Muscle layer of duodenum (tissue), 2 donors: ENCODE measurements at regions not wholly inside any gene's neighbourhood (a gene's known extent, or its start where the extent isn't known, plus 50 kb on each side); places are given as distances from the start of the nearest gene placed in this dataset.
"Not testable (repeated sequence)": the region's sequence is repeated elsewhere in the genome, so short reads cannot be mapped to it uniquely, and the experiment has no call there.

Source experiments
- H3K27ac ChIP-seq: one replicate; pipeline ENCODE4 v1.7.0; 2013; ENCODE audit warnings: mild to moderate bottlenecking, low read length
- H3K27me3 ChIP-seq: one replicate; pipeline ENCODE4 v1.7.0; 2013; ENCODE audit warnings: low read depth, mild to moderate bottlenecking, control low read depth, low read length
- H3K36me3 ChIP-seq, 2 donors: one replicate each; pipeline ENCODE4 v1.7.0; 2013; ENCODE audit warnings: low read length in 2 of 2, control low read depth in 1 of 2, mild to moderate bottlenecking in 1 of 2; ENCODE audit not compliant: insufficient read depth in 2 of 2, control insufficient read depth in 1 of 2
- H3K4me1 ChIP-seq, 2 donors: one replicate each; pipeline ENCODE4 v1.7.0; 2013; ENCODE audit warnings: low read length in 2 of 2, mild to moderate bottlenecking in 2 of 2, control low read depth in 1 of 2, moderate library complexity in 1 of 2; ENCODE audit not compliant: insufficient read depth in 2 of 2, control insufficient read depth in 1 of 2
- H3K4me3 ChIP-seq, 2 donors: one replicate each; pipeline ENCODE4 v1.7.0; 2013; ENCODE audit warnings: low read length in 2 of 2, low read depth in 1 of 2, mild to moderate bottlenecking in 1 of 2
- H3K9me3 ChIP-seq, 2 donors: one replicate each; pipeline ENCODE4 v1.7.0; 2013; ENCODE audit warnings: low read length in 2 of 2, control low read depth in 1 of 2, mild to moderate bottlenecking in 1 of 2; ENCODE audit not compliant: control insufficient read depth in 1 of 2
- donor health status: healthy.

DNA sequence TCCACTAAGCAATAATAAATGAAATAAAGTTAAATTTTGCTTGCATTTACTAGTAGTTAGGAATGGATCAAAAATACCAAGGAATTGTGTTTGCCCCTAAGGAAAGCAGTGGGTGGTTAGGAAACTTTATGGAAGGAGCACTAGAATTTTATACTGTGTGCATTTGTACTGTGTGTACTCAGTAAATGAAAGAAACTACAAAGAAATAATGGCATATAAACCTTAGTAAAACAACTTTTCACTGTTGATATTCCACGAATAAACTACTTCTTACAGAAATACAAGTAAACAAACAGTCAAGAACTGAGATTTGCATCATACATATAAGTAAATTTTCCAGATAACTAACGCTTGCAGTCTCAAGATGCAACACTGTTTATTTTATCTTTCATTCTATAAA lies 103.7 kb upstream of the PARP8 start:
- H3K4me1 ChIP-seq, result no peaks in the 10 kb centered on the region
- H3K4me3 ChIP-seq, result no peak overlapping the region
- H3K27ac ChIP-seq, result no peak overlapping the region
- H3K27me3 ChIP-seq, result no peaks in the 10 kb centered on the region
- H3K36me3 ChIP-seq, result no peaks in the 10 kb centered on the region
- H3K9me3 ChIP-seq, result no peaks in the 10 kb centered on the region

GRCh38 chr5:50564079-50564478 lies 102.4 kb upstream of the PARP8 start:
- no peak overlapping the region for H3K27ac ChIP-seq
- no peak overlapping the region for H3K4me3 ChIP-seq
- no peaks in the 10 kb centered on the region for H3K4me1 ChIP-seq
- H3K36me3 ChIP-seq, result no peaks in the 10 kb centered on the region
- no peaks in the 10 kb centered on the region for H3K9me3 ChIP-seq
- H3K27me3 ChIP-seq, result no peaks in the 10 kb centered on the region

DNA sequence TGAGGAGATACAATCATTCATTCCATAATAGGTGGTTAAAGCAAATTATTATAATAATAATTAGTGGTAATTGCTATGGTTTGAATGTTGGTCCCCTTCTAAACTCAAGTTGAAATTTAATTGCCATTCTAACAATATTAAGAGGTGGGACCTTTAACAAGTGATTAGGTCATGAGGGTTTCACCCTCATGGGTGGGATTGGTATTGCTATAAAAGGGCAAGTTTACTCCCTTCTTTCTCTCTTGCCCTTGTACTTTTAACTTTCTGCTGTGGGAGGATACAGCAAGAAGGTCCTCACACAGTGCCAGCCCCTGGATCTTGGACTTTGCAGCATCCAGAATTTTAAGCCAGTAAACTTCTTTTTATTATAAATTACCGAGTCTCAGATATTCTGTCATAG lies 101.9 kb upstream of the PARP8 start:
- no peak overlapping the region for H3K4me3 ChIP-seq
- no peaks in the 10 kb centered on the region for H3K4me1 ChIP-seq
- H3K9me3 ChIP-seq, result no peaks in the 10 kb centered on the region
- H3K27me3 ChIP-seq, result no peaks in the 10 kb centered on the region
- no peak overlapping the region for H3K27ac ChIP-seq
- no peaks in the 10 kb centered on the region for H3K36me3 ChIP-seq

- Histone ChIP-seq H3K27ac (no peak overlapping the region), H3K9me3 (peaks cover 0 to 3% of the 10 kb centered on the region in 2 donors), H3K36me3 (no peaks in the 10 kb centered on the region), H3K4me1 (no peaks in the 10 kb centered on the region), H3K4me3 (no peak overlapping the region), H3K27me3 (no peaks in the 10 kb centered on the region)
These were observed 92.3 kb upstream of the PARP8 start for GRCh38 chr5:50574121-50574520.

GRCh38 chr5:50575740-50576139 lies 90.7 kb upstream of the PARP8 start:
- Histone ChIP-seq H3K27ac (no peak overlapping the region), H3K27me3 (no peaks in the 10 kb centered on the region), H3K36me3 (no peaks in the 10 kb centered on the region)

DNA sequence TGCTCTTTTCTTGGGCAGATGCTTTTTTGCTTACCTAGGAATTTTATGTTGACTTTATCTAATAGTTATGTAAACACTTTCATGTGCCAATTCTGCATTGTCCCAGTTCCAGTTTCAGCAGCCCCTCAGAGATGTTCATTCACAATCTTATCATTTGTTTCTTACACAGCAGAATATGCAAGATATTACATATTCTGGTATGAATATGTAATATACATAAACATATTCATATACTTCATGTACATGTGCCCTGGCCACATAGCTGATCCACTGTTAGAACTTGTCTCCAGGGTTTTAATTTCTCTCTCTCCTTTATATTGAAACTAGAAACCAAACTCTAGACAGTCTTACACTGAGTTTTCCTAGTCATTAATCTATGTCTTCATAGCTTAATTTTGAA lies 90.2 kb upstream of the PARP8 start:
- Histone ChIP-seq H3K4me1 (no peaks in the 10 kb centered on the region), H3K9me3 (no peaks in the 10 kb centered on the region), H3K4me3 (no peak overlapping the region), H3K36me3 (no peaks in the 10 kb centered on the region), H3K27ac (no peak overlapping the region), H3K27me3 (no peaks in the 10 kb centered on the region)

More at GRCh38 chr5:50575740-50576139, 90.7 kb upstream of the PARP8 start:
- Histone ChIP-seq H3K4me3 (no peak overlapping the region), H3K9me3 (peaks cover 0 to under 1% of the 10 kb centered on the region in 2 donors), H3K4me1 (no peaks in the 10 kb centered on the region)

DNA sequence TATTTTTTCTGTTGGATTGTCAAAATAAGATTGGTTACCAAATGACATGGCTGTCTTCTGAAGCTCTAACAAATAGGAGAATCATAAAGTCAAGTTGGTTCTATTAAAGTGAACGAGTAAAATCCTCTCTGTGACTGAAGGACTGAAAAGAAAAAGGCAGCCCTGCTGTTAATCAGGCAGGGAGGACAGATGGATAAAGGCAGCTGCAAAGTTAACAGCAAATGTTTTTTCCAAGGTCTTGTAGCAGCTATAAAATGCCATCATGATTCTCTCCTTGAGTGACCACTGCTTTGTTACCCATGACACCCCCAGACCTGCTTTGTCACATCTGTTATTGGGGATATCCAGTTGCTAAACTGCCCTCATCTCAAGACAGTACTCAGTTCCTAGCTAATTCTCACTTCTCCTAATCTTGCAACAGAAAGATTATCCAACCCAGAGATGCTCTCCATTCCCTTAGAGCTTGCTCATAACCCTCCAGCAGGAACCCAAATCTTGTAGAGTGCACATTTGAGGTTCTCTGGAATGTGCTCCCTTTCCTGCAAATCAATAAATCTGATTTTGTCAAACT lies 89.7 kb upstream of the PARP8 start:
- Histone ChIP-seq H3K4me3 (no peak overlapping the region), H3K9me3 (no peaks in the 10 kb centered on the region), H3K27me3 (no peaks in the 10 kb centered on the region), H3K36me3 (no peaks in the 10 kb centered on the region), H3K27ac (no peak overlapping the region), H3K4me1 (no peaks in the 10 kb centered on the region)

GRCh38 chr5:50580506-50580905 lies 85.9 kb upstream of the PARP8 start:
- Histone ChIP-seq H3K4me1 (no peaks in the 10 kb centered on the region), H3K9me3 (no peaks in the 10 kb centered on the region), H3K27me3 (no peaks in the 10 kb centered on the region), H3K27ac (no peak overlapping the region), H3K4me3 (no peak overlapping the region), H3K36me3 (no peaks in the 10 kb centered on the region)

DNA sequence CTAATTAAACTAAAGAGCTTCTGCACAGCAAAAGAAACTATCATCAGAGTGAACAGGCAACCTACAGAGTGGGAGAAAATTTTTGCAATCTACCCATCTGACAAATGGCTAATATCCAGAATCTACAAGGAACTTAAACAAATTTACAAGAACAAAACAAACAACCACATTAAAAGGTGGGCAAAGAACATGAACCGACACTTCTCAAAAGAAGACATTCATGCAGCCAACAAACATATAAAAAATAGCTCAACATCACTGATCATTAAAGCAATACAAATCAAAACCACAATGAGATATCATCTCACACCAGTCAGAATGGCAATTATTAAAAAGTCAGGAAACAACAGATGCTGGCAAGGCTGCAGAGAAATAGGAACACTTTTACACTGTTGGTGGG lies 84.6 kb upstream of the PARP8 start:
- H3K9me3 ChIP-seq, H3K4me3 ChIP-seq, H3K27ac ChIP-seq, H3K36me3 ChIP-seq, H3K4me1 ChIP-seq, H3K27me3 ChIP-seq: not testable (repeated sequence)

DNA sequence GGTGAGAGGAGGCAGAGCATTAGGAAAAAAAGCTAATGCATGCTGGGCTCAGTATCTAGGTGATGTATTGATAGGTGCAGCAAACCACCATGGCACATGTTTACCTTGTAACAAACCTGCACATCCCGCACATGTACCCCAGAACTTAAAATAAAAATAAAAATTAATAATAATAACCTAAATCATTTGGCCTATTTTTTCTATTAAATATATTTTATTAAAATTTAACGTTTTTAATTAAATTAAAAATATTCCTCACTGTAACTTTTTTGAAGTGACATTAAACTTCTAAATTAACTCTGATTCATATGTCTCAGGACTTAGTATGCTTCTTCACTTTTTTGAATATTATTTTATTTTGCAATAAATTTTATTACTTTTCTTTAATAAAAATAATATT lies 83.7 kb upstream of the PARP8 start:
- H3K27me3 ChIP-seq, result no peaks in the 10 kb centered on the region
- H3K4me1 ChIP-seq, result no peaks in the 10 kb centered on the region
- H3K27ac ChIP-seq, result no peak overlapping the region
- H3K9me3 ChIP-seq, result no peaks in the 10 kb centered on the region
- H3K36me3 ChIP-seq, result no peaks in the 10 kb centered on the region
- no peak overlapping the region for H3K4me3 ChIP-seq

GRCh38 chr5:50583621-50584020 lies 82.8 kb upstream of the PARP8 start:
- Histone ChIP-seq H3K4me3 (no peak overlapping the region), H3K4me1 (no peaks in the 10 kb centered on the region), H3K36me3 (no peaks in the 10 kb centered on the region), H3K27ac (no peak overlapping the region), H3K27me3 (no peaks in the 10 kb centered on the region), H3K9me3 (no peaks in the 10 kb centered on the region)

GRCh38 chr5:50588471-50588870 lies 78.0 kb upstream of the PARP8 start:
- not testable (repeated sequence) for H3K27ac ChIP-seq, H3K9me3 ChIP-seq, H3K4me1 ChIP-seq, H3K27me3 ChIP-seq, H3K4me3 ChIP-seq, H3K36me3 ChIP-seq
